ENCODE measurements at regions not wholly inside any gene's neighbourhood (a gene's known extent, or its start where the extent isn't known, plus 50 kb on each side); places are given as distances from the start of the nearest gene placed in this dataset.
"Not testable (repeated sequence)": the region's sequence is repeated elsewhere in the genome, so short reads cannot be mapped to it uniquely, and the experiment has no call there.

- H3K4me3 ChIP-seq (ENCODE audit: control insufficient read depth, low read depth, low read length) = no peak overlapping the region
- DNase-seq (ENCODE audit: low read depth) = no peak
- no peak for TF ChIP-seq CTCF (conservative IDR thresholded peaks at IDR 0.05; ENCODE audit: control insufficient read depth, insufficient read depth, low read depth, low read length)
These were observed 129.4 kb downstream of the TUBA3C start for GRCh38 chr13:19052180-19052579.

GRCh38 chr13:19050901-19051300, 130.7 kb downstream of the TUBA3C start:
- TF ChIP-seq CTCF (conservative IDR thresholded peaks at IDR 0.05; ENCODE audit: control insufficient read depth, insufficient read depth, low read depth, low read length) = no peak
- no peak for DNase-seq (ENCODE audit: low read depth)
- no peak overlapping the region for H3K4me3 ChIP-seq (ENCODE audit: control insufficient read depth, low read depth, low read length)

DNA sequence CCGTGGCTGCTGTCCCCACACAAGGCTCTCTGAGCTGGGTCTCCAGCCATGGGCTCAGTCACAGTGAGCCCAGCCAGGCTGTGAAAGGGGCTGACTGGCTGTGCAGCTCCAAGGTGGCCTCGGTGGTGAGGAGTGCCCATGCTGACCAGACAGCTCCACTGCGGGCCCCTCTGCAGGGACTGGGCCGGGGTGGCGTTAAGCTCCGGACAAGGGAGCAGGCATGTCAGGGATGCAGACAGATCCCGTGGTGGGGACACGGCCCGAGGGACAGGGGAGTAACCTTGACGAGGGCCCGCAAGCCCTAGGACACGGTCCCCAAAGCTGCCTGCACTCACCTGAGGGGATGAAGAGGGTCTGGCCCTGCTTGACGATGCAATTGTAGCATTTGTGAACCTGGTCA, 132.0 kb downstream of the TUBA3C start:
- H3K4me3 ChIP-seq (ENCODE audit: control insufficient read depth, low read depth, low read length); DNase-seq (ENCODE audit: low read depth): not testable (repeated sequence)

GRCh38 chr13:19048381-19048780, 133.2 kb downstream of the TUBA3C start:
- H3K4me3 ChIP-seq (ENCODE audit: control insufficient read depth, low read depth, low read length) = no peak overlapping the region
- DNase-seq (ENCODE audit: low read depth) = no peak
- no peak for TF ChIP-seq CTCF (conservative IDR thresholded peaks at IDR 0.05; ENCODE audit: control insufficient read depth, insufficient read depth, low read depth, low read length)

GRCh38 chr13:19023115-19023514, 158.5 kb downstream of the TUBA3C start:
- no peak overlapping the region for H3K4me3 ChIP-seq (ENCODE audit: control insufficient read depth, low read depth, low read length)
- TF ChIP-seq CTCF (conservative IDR thresholded peaks at IDR 0.05; ENCODE audit: control insufficient read depth, insufficient read depth, low read depth, low read length) = no peak
- no peak for DNase-seq (ENCODE audit: low read depth)

GRCh38 chr13:19020988-19021387, 160.6 kb downstream of the TUBA3C start:
- no peak overlapping the region for H3K4me3 ChIP-seq (ENCODE audit: control insufficient read depth, low read depth, low read length)
- no peak for DNase-seq (ENCODE audit: low read depth)
- no peak for TF ChIP-seq CTCF (conservative IDR thresholded peaks at IDR 0.05; ENCODE audit: control insufficient read depth, insufficient read depth, low read depth, low read length)

DNA sequence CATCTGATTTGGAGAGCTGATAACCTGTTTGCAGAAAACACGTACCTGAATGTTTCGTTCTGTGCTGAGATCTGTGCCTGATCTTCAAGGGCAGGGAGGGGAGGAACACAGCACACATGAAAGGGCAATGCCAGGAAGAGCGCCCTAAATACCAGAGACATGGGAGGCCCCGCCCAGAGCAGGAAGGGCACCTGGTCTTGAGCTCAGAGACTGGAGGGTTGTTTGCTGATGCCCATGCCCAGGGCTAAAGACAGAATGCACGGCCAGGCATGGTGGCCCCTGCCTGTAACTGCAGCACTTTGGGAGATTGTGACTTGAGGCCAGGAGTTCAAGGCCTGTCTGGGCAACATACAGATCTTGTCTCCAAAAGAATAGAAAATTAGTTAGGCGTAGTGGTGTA, 183.2 kb downstream of the TUBA3C start:
- DNase-seq (ENCODE audit: low read depth) = no peak
- no peak for TF ChIP-seq CTCF (conservative IDR thresholded peaks at IDR 0.05; ENCODE audit: control insufficient read depth, insufficient read depth, low read depth, low read length)
- H3K4me3 ChIP-seq (ENCODE audit: control insufficient read depth, low read depth, low read length) = no peak overlapping the region
